GM21423 (cell line): ENCODE measurements at regions not wholly inside any gene's neighbourhood (a gene's known extent, or its start where the extent isn't known, plus 50 kb on each side); places are given as distances from the start of the nearest gene placed in this dataset.

ENCODE experiments used
- ATAC-seq: cut with Tn5 transposase; IDR thresholded peaks from one replicate; pipeline ENCODE4 v1.9.1; 2021; ENCODE audit warnings: mild to moderate bottlenecking, moderate library complexity; ENCODE audit not compliant: unreplicated experiment

GRCh38 chr2:153109793-153110192 is 368.8 kb downstream of the RPRM start:
- no peak for ATAC-seq

- no peak for ATAC-seq
Measured at GRCh38 chr2:153106802-153107477, 371.6 kb downstream of the RPRM start.

GRCh38 chr2:153105829-153106578 is 372.6 kb downstream of the RPRM start:
- ATAC-seq = no peak

- no peak for ATAC-seq
Measured at GRCh38 chr2:153101187-153101586, 377.4 kb downstream of the RPRM start.

- no peak for ATAC-seq
Measured at GRCh38 chr2:153100151-153100550, 378.4 kb downstream of the RPRM start.

- no peak for ATAC-seq
Measured at GRCh38 chr2:153098073-153098472, 379.7 kb downstream of the ARL6IP6 start.

GRCh38 chr2:153096272-153096671 is 377.9 kb downstream of the ARL6IP6 start:
- no peak for ATAC-seq

GRCh38 chr2:153091344-153091743 is 372.9 kb downstream of the ARL6IP6 start:
- ATAC-seq = no peak

- ATAC-seq = no peak
Measured at GRCh38 chr2:153079315-153079714, 360.9 kb downstream of the ARL6IP6 start.

- no peak for ATAC-seq
Measured at GRCh38 chr2:153077311-153077710, 358.9 kb downstream of the ARL6IP6 start.

- no peak for ATAC-seq
Measured at GRCh38 chr2:153074207-153074606, 355.8 kb downstream of the ARL6IP6 start.

GRCh38 chr2:153072813-153073212 is 354.4 kb downstream of the ARL6IP6 start:
- ATAC-seq = no peak

GRCh38 chr2:153072077-153072476 is 353.7 kb downstream of the ARL6IP6 start:
- ATAC-seq = no peak

GRCh38 chr2:153071090-153071489 is 352.7 kb downstream of the ARL6IP6 start:
- no peak for ATAC-seq

- ATAC-seq = no peak
Measured at GRCh38 chr2:153068915-153069314, 350.5 kb downstream of the ARL6IP6 start.

- no peak for ATAC-seq
Measured at GRCh38 chr2:153068052-153068451, 349.6 kb downstream of the ARL6IP6 start.

- no peak for ATAC-seq
Measured at GRCh38 chr2:153059338-153060052, 341.1 kb downstream of the ARL6IP6 start.

GRCh38 chr2:153057743-153058142 is 339.3 kb downstream of the ARL6IP6 start:
- ATAC-seq = no peak

- ATAC-seq = no peak
Measured at GRCh38 chr2:153055182-153055581, 336.8 kb downstream of the ARL6IP6 start.

- no peak for ATAC-seq
Measured at GRCh38 chr2:153052807-153053559, 334.6 kb downstream of the ARL6IP6 start.

GRCh38 chr2:153047220-153047619 is 328.8 kb downstream of the ARL6IP6 start:
- ATAC-seq = no peak
